ENCODE measurements at regions not wholly inside any gene's neighbourhood (a gene's known extent, or its start where the extent isn't known, plus 50 kb on each side); places are given as distances from the start of the nearest gene placed in this dataset.

DNA sequence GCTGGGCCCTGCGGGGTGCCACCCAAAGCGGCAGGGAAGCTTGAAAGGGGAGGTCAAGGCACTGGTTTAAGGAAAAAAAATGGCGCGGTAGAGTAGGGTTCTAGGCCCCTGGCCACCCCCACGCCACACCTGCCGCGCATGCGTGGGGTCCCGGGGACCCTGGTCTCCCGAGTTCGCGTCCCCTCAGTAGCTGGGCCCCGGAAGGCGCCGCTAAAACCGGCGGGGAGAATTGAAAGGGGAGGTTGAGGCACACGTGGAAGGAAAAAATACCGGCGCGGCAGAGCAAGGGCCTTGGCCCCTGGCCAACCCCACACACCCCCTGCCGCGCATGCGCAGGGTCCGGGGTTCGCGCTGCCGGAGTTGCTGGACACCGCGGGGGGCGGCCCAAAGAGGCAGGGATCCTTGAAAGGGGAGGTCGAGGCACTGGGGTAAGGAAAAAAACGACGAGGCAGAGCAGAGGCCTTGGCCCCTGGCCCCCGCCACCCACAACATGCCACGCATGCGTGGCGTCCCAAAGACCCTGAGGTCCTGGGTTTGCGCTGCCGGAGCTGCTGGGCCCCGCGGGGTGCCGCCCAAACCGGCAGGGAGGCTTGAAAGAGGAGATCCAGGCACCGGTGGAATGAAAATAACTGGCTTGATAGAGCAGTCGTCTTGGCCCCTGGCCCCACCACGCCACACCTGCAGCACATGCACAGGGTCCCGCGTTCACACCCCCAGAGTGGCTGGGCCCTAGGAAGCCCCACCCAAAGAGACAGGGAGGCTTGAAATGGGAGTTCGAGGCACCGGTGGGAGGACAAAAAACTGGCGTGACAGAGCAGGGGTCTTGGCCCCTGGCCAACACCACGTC lies 314.5 kb downstream of the ALG10 start:
- no TSS peak for BruUV-seq (replicated peaks)
- no peak overlapping the region for H3K27ac Mint-ChIP-seq (ENCODE audit: low read depth, unreplicated experiment)
- DNase-seq (ENCODE audit: unreplicated experiment), result no peak
- intact Hi-C loops (cut with micrococcal nuclease), result no loop called here
- ChIA-PET POLR2A (no interaction called here), CTCF (no interaction called here)
- no peak overlapping the region for H3K4me3 Mint-ChIP-seq (ENCODE audit: unreplicated experiment)
- no peaks in the 10 kb centered on the region for H3K4me1 Mint-ChIP-seq (ENCODE audit: insufficient read depth, unreplicated experiment)
- H3K36me3 Mint-ChIP-seq (ENCODE audit: insufficient read depth, unreplicated experiment), result no peaks in the 10 kb centered on the region
- no peaks in the 10 kb centered on the region for H3K9me3 Mint-ChIP-seq (ENCODE audit: unreplicated experiment)
- no peaks in the 10 kb centered on the region for H3K27me3 Mint-ChIP-seq (ENCODE audit: insufficient read depth, unreplicated experiment)
- TF ChIP-seq, protein P1, sequence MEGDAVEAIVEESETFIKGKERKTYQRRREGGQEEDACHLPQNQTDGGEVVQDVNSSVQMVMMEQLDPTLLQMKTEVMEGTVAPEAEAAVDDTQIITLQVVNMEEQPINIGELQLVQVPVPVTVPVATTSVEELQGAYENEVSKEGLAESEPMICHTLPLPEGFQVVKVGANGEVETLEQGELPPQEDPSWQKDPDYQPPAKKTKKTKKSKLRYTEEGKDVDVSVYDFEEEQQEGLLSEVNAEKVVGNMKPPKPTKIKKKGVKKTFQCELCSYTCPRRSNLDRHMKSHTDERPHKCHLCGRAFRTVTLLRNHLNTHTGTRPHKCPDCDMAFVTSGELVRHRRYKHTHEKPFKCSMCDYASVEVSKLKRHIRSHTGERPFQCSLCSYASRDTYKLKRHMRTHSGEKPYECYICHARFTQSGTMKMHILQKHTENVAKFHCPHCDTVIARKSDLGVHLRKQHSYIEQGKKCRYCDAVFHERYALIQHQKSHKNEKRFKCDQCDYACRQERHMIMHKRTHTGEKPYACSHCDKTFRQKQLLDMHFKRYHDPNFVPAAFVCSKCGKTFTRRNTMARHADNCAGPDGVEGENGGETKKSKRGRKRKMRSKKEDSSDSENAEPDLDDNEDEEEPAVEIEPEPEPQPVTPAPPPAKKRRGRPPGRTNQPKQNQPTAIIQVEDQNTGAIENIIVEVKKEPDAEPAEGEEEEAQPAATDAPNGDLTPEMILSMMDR (IDR thresholded peaks at IDR 0.05; ENCODE audit: unreplicated experiment), result no peak

DNA sequence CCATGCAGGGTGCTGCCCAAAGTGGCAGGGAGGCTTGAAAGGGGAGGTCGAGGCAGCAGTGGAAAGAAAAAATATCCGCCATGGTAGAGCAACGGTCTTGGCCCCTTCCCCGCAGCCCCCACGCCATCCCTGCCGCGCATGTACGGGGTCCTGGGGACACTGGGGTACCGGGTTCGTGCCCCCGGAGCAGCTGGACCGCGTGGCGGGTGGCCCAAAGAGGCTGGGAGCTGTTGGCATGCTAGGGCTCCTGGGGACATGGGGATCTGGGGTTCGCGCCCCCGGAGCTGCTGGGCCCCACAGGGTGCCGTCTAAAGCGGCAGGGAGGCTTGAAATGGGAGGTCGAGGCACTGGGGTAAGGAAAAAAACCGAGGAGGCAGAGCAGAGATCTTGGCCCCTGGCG lies 316.5 kb downstream of the ALG10 start:
- H3K9me3 Mint-ChIP-seq (ENCODE audit: unreplicated experiment), result no peaks in the 10 kb centered on the region
- no peak overlapping the region for H3K4me3 Mint-ChIP-seq (ENCODE audit: unreplicated experiment)
- H3K36me3 Mint-ChIP-seq (ENCODE audit: insufficient read depth, unreplicated experiment), result no peaks in the 10 kb centered on the region
- no peaks in the 10 kb centered on the region for H3K4me1 Mint-ChIP-seq (ENCODE audit: insufficient read depth, unreplicated experiment)
- intact Hi-C loops (cut with micrococcal nuclease), result no loop called here
- no peak for DNase-seq (ENCODE audit: unreplicated experiment)
- no TSS peak for BruUV-seq (replicated peaks)
- TF ChIP-seq, protein P1 (IDR thresholded peaks at IDR 0.05; ENCODE audit: unreplicated experiment), result no peak
- ChIA-PET POLR2A (no interaction called here), CTCF (no interaction called here)
- H3K27me3 Mint-ChIP-seq (ENCODE audit: insufficient read depth, unreplicated experiment), result no peaks in the 10 kb centered on the region
- no peak overlapping the region for H3K27ac Mint-ChIP-seq (ENCODE audit: low read depth, unreplicated experiment)

DNA sequence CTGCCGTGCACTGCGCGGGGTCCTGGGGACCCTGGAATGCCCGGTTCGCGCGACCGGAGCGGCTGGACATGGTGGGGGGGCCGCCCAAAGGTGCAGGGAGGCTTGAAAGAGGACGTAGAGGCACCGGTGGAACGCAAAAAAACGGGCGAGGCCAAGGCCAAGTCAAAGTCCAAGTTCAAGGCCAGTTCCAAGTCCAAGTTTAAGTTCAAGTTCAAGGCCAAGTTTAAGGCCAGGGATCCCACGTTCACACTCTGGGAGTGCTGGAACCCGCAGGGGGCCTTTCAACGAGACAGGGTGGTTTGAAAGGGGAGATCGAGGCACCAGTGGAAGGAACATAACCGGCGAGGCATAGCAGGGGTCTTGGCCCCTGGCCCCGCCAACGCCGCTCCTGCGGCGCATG lies 317.6 kb downstream of the ALG10 start:
- Mint-ChIP-seq H3K27ac (ENCODE audit: low read depth, unreplicated experiment) (no peak overlapping the region), H3K27me3 (ENCODE audit: insufficient read depth, unreplicated experiment) (no peaks in the 10 kb centered on the region), H3K9me3 (ENCODE audit: unreplicated experiment) (no peaks in the 10 kb centered on the region), H3K36me3 (ENCODE audit: insufficient read depth, unreplicated experiment) (no peaks in the 10 kb centered on the region), H3K4me3 (ENCODE audit: unreplicated experiment) (no peak overlapping the region), H3K4me1 (ENCODE audit: insufficient read depth, unreplicated experiment) (no peaks in the 10 kb centered on the region)
- TF ChIP-seq, protein P1 (IDR thresholded peaks at IDR 0.05; ENCODE audit: unreplicated experiment), result no peak
- CTCF ChIA-PET, result no interaction called here
- intact Hi-C loops (cut with micrococcal nuclease), result no loop called here
- POLR2A ChIA-PET, result no interaction called here
- no TSS peak for BruUV-seq (replicated peaks)
- no peak for DNase-seq (ENCODE audit: unreplicated experiment)

DNA sequence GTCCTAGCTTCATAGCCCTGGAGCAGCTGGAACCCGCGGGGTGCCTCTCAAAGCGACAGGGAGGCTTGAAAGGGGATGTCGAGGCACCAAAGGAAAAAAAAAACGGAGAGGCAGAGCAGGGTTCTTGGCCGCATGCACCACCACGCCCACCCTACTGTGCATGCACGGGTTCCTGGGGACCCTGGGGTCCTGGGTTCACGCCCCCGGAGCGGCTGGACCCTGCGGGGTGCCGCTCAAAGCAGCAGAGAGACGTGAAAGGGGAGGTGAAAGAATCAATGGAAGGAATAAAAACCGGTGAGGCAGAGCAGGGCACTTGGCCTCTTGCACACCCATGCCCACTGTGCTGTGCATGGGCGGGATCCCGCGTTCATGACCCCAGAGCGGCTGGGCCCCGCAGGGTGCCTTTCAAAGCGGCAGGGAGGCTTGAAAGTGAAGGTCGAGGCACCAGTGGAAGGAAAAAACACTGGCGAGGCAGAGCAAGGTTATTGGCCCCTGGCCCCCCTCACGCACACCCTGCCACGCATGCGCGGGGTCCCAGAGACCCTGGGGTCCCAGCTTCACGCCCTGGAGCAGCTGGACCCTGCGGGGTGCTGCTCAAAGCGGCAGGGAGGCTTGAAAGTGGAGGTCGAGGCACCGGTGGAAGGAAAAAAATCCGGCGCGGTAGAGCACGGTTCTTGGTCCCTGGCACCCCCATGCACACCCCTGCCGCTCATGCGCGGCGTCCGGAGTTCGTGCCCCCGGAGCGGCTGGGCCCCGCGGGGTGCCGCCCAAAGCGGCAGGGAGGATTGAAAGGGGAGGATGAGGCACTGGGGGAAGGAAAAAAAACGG lies 318.5 kb downstream of the ALG10 start:
- intact Hi-C loops (cut with micrococcal nuclease), result no loop called here
- no peak overlapping the region for H3K27ac Mint-ChIP-seq (ENCODE audit: low read depth, unreplicated experiment)
- CTCF ChIA-PET, result no interaction called here
- BruUV-seq (replicated peaks), result no TSS peak
- no peak overlapping the region for H3K4me3 Mint-ChIP-seq (ENCODE audit: unreplicated experiment)
- H3K27me3 Mint-ChIP-seq (ENCODE audit: insufficient read depth, unreplicated experiment), result no peaks in the 10 kb centered on the region
- H3K9me3 Mint-ChIP-seq (ENCODE audit: unreplicated experiment), result no peaks in the 10 kb centered on the region
- no peak for DNase-seq (ENCODE audit: unreplicated experiment)
- TF ChIP-seq, protein P1 (IDR thresholded peaks at IDR 0.05; ENCODE audit: unreplicated experiment), result no peak
- POLR2A ChIA-PET, result no interaction called here
- H3K36me3 Mint-ChIP-seq (ENCODE audit: insufficient read depth, unreplicated experiment), result no peaks in the 10 kb centered on the region
- no peaks in the 10 kb centered on the region for H3K4me1 Mint-ChIP-seq (ENCODE audit: insufficient read depth, unreplicated experiment)

Data from MCF 10A (cell line).